Activated CD8-positive, alpha-beta memory T cell treated with anti-CD3 and anti-CD28 coated beads for 48 hours (primary cell): ENCODE measurements at regions not wholly inside any gene's neighbourhood (a gene's known extent, or its start where the extent isn't known, plus 50 kb on each side); places are given as distances from the start of the nearest gene placed in this dataset.

Experiments used
- DNase-seq, 3 experiments: peaks; one replicate each; pipeline ENCODE4 v3.0.0-alpha.2; 2020; ENCODE audit warnings: low read depth in 2 of 3, low spot score in 2 of 3

- DNase-seq: no peak
Measured at GRCh38 chr1:218671573-218671972, 326.4 kb downstream of the TGFB2 start.

GRCh38 chr1:218673170-218673569 lies 328.0 kb downstream of the TGFB2 start:
- no peak for DNase-seq

- DNase-seq: no peak
Measured at GRCh38 chr1:218674280-218674773, 329.2 kb downstream of the TGFB2 start.

- no peak for DNase-seq
Measured at GRCh38 chr1:218677026-218677425, 331.9 kb downstream of the TGFB2 start.

GRCh38 chr1:218679391-218679790 lies 334.3 kb downstream of the TGFB2 start:
- no peak for DNase-seq

GRCh38 chr1:218679988-218680748 lies 335.0 kb downstream of the TGFB2 start:
- DNase-seq: no peak

- no peak for DNase-seq
Measured at GRCh38 chr1:218683242-218683641, 338.1 kb downstream of the TGFB2 start.

GRCh38 chr1:218686258-218686657 lies 341.1 kb downstream of the TGFB2 start:
- DNase-seq: no peak

GRCh38 chr1:218686761-218687160 lies 341.6 kb downstream of the TGFB2 start:
- DNase-seq: no peak

GRCh38 chr1:218692808-218693207 lies 347.7 kb downstream of the TGFB2 start:
- no peak for DNase-seq

GRCh38 chr1:218693599-218693998 lies 348.5 kb downstream of the TGFB2 start:
- no peak for DNase-seq

- no peak for DNase-seq
Measured at GRCh38 chr1:218694085-218694484, 348.9 kb downstream of the TGFB2 start.

- DNase-seq: no peak
Measured at GRCh38 chr1:218694636-218695035, 349.5 kb downstream of the TGFB2 start.

GRCh38 chr1:218695525-218695924 lies 350.4 kb downstream of the TGFB2 start:
- no peak for DNase-seq

GRCh38 chr1:218698141-218698540 lies 353.0 kb downstream of the TGFB2 start:
- DNase-seq: no peak

- DNase-seq: no peak
Measured at GRCh38 chr1:218699421-218699820, 354.3 kb downstream of the TGFB2 start.

- no peak for DNase-seq
Measured at GRCh38 chr1:218699865-218700264, 354.7 kb downstream of the TGFB2 start.

- no peak for DNase-seq
Measured at GRCh38 chr1:218700666-218701065, 355.5 kb downstream of the TGFB2 start.

- DNase-seq: no peak
Measured at GRCh38 chr1:218701131-218701530, 356.0 kb downstream of the TGFB2 start.

GRCh38 chr1:218702775-218703174 lies 357.6 kb downstream of the TGFB2 start:
- no peak for DNase-seq

GRCh38 chr1:218703836-218704235 lies 358.7 kb downstream of the TGFB2 start:
- DNase-seq: no peak

GRCh38 chr1:218705391-218705790 lies 360.3 kb downstream of the TGFB2 start:
- no peak for DNase-seq
